Stimulated activated CD8-positive, alpha-beta memory T cell treated with anti-CD3 and anti-CD28 coated beads, Interleukin-4, amount 100 ng/mL, for 48 hours (primary cell): ENCODE measurements at regions not wholly inside any gene's neighbourhood (a gene's known extent, or its start where the extent isn't known, plus 50 kb on each side); places are given as distances from the start of the nearest gene placed in this dataset.
A peak's percentile ranks its signal among the peaks of the same experiment; 100 is the strongest.
"Not testable (repeated sequence)": the region's sequence is repeated elsewhere in the genome, so short reads cannot be mapped to it uniquely, and the experiment has no call there.

Source experiments
- DNase-seq: peaks from one replicate; pipeline ENCODE4 v3.0.0-alpha.2; 2020

DNA sequence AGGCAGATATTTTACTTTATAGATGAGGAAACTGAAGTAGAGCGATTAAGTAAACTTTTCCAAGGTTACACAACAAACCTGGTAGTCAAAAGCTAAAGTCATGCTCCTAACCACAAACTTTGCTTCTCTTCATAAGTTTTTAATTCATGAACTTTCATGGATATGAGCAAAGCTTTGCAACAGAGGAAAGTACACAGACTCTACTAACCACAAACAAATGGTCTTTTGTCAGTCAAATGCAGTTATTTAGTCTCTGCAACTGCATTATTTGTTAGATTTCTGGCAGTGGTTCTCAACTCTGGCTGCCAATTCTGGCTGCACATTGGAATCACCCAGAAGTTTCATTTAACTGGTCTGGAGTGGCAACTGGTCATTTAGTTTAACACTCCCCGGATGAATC, 140.6 kb upstream of the TMEM168 start:
- DNase-seq, result no peak

DNA sequence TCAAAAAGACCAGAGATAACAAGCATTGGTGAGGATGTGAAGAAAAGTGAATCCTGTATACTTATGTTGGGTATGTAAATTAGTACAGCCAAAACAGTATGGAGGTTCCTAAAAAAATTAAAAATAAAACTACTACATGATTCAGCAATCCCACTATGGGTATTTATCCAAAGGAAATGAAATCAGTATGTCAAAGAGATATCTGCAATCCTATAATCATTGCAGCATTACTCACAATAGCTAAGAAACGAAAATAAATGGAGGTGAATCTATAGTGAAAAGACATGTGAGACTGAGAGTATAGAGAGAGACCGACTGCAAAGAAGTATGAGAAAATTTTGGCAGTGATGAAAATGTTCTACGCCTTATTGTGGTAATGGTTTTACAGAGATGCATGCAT, 139.2 kb upstream of the TMEM168 start:
- DNase-seq, result no peak

DNA sequence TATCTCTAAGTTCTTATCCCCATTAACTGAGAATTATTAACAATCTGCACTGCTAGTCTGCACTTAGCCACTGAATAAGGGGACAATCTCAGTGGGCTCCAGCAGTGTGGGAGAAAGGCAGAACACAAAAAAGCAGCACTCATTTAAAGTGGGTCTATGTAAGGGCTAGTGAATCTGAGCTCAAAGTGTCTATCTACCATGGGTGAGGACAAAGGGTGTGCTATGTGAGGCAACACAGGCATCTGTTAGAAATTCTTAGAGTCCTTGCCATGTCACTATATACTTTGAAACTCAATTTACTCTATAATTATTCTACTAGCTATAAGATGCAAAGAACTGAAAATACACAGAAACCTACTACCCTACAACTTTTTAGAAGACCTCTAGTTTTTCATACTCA, 135.8 kb upstream of the TMEM168 start:
- DNase-seq, result no peak

DNA sequence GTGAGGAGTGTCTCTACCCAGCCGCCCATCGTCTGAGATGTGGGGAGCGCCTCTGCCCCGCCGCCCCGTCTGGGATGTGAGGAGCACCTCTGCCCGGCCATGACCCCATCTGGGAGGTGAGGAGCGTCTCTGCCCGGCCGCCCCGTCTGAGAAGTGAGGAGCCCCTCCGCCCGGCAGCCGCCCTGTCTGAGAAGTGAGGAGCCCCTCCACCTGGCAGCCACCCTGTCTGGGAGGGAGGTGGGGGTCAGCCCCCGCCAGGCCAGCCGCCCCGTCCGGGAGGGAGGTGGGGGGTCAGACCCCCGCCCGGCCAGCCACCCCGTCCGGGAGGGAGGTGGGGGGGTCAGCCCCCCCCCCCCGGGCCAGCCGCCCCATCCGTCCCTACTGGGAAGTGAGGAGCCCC, 132.4 kb upstream of the TMEM168 start:
- DNase-seq, result not testable (repeated sequence)

DNA sequence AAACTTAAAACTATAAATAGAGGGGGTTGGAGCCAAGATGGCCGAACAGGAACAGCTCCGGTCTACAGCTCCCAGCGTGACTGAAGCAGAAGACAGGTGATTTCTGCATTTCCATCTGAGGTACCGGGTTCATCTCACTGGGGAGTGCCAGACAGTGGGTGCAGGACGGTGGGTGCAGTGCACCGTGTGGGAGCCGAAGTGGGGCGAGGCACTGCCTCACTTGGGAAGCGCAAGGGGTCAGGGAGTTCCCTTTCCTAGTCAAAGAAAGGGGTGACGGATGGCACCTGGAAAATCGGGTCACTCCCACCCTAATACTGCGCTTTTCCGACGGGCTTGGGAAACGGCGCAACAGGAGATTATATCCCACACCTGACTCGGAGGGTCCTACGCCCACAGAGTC, 126.2 kb upstream of the TMEM168 start:
- not testable (repeated sequence) for DNase-seq

DNA sequence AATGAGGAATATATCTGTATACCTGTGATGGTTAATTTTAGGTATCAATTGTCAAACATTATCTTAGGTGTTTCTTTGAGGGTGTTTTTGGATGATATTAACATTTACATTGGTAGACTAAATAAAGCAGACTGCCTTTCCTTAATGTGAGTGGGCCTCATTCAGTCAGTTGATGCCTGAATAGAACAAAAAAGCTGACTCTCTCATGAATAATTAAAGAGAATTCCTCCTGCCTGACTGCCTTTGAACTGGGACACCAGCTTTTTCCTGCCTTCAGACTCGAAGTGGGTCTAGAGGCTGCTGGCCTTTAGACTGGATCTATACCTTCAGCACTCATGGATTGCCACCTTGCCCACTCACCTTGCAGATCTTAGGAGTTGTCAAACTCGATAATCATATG, 117.9 kb upstream of the TMEM168 start:
- DNase-seq, result no peak

DNA sequence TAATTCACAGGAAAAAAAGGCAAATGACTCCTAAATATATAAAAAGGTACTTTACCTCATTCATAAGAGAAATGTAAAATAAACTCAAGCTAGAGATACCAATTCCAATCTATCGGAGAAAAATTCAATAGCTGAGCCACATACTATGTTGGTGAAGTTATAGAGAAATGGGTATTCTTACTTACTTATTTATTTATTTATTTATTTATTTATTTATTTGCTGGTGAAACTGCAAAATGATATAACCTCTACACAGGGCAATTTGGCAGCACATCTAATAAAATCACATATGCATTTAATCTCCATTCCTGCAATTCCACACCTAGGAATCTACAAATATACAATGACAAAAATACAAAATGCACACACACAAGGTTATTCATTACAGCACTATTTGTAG, 117.5 kb upstream of the TMEM168 start:
- DNase-seq, result no peak

DNA sequence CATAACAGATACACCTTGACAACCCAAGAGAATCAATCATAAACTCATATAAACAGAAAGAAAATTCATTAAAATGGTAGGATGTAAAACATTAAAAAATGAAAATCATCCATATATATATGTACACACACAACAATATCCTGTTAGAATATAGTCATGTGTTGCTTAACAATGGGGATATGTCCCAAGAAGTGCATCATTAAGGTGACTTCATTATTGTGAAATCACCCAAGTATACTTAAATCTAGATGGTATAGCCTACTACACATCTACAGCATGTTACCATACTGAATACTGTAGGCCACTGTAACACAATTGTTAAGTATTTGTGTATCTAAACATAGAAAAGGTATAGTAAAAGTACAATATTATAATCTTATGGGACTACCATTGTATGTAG, 115.8 kb upstream of the TMEM168 start:
- DNase-seq, result no peak

DNA sequence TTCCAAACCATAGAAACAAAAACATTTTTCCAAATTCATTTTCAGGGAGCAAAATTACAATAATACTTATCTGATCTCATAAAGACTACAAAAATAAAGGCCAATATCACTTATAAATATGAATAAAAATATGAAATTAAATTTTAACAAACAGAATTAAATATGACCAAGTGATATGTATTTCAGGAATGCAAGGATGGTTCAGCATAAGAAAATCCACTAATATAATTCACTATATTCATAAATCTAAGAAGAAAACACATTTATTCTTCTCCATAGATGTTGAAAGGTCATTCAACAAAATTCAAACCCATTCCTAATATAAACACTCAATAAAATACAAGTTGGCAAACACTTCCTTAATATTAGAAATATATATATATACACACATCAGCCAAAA, 115.2 kb upstream of the TMEM168 start:
- no peak for DNase-seq

DNA sequence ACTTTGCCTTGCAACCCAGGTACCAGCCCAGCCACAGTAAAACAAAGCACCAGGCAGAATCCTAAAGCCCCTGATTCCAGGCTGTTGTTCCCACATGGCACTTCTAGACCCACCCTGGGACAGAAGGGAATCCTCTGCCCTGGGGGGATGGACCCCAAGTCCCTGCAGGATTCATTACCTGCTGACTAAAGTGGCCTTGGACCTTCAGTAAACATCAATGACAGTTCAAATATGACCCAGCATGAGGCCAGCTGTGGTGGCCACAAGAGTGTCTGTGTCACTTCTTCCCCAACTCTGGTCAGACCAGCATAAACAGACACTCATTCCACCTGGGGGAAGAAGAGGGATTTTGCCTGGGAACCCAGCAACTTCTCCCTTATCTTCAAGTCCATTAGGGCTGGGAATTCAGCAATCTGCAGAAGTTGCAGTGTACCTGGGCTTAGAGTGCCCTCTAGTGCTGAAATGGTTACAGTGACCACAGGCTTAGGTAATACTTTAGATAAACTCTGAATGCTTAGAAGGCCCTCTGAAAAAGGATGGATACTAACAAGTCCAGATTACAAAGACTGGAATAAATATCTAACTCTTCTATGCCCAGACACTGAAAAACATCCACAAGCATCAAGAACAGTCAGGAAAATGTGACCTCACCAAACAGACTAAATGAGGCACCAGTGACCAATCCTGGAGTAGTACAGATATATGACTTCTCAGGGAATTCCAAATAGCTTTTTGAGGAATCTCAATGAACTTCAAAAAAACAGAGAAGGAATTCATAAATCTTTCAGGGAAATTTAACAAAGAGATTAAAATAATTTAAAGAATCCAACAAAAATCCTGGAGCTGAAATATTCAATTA, 108.5 kb upstream of the TMEM168 start:
- DNase-seq, result peak; percentile 42

DNA sequence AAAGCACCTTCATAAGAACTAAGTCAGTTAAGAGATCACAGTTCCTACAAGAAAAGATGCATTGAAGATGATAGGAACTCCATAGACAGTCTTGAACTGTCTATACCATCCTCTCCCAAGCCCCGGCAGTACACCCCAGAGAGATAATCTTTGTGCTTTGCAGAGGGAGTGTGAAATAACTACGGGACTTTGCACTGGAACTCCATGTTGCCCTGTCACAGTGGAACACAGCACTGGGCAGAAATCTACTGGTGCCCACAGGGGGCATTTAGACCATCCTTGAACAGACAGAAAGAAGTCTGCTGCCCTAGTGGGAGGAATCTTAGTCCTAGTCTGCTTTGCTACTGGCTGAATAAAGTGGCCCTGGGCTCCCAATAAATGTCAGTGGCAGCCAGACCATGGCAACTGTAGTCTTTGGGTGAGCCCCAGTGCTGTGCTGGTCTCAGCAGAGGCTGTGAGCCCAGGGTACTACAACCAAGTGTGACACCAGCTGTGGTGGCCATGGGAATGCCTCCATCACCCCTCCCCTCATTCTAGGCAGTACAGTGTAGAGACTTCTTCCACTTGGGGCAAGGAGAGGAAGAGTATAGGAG, 107.7 kb upstream of the TMEM168 start:
- DNase-seq, result no peak

DNA sequence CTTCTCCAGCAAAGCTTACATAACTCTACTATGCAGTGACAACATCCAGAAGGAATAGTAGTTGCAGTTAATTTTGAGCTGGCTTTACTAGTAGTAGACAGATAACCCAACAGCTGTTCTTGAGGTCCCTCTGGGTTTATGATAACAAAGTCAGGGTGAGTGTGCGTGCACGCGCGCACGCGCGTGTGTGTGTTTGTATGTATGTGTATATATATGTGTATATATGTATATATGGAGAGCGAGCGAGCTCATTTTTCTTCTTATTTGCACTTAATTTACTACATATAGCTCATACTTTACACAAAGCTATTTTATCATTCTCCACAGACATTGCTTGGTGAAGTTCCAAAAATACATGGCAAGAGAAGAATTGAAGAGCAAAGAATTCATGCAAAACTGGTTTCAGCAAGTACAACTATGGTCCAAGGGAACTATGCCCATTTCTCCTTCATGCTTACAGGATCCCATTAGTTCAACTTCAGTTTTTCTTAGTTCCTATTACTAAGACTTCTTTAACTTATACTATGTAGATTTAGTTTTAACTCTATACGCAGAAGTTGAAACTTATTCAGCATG, 105.9 kb upstream of the TMEM168 start:
- DNase-seq, result no peak

DNA sequence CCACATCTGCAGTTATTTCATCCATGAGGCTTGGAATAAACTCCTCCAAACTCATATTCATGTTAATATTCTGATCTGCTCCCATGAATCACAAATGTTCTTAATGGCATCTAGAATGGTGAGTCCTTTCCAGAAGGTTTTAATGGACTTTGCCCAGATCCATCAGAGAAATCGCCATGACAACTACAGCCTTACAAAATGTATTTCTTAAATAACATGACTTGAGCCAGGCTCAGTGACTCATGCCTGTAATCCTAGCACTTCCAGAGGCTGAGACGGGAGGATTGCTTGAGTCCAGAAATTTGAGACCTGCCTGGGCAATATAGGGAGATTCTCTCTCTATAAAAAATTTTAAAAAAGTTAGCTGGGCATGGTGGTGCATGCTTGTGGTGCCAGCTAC, 102.1 kb upstream of the TMEM168 start:
- DNase-seq, result no peak

DNA sequence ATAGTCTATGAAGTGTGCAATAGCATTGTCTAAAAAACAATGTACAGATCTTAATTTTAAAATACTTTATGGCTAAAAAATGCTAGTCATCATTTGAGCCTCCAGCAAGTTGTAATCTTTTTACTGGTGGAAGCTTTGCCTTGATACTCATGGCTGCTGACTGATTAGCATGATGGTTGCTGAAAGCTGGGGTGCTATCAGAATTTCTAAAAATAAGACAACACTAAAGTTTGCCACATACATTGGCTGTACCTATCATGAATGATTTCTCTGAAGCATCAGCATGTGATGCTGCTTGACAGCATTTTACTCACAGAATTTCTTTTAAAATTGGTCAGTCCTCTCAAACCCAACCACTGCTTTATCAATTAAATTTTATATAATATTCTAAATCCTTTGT, 101.5 kb upstream of the TMEM168 start:
- no peak for DNase-seq

DNA sequence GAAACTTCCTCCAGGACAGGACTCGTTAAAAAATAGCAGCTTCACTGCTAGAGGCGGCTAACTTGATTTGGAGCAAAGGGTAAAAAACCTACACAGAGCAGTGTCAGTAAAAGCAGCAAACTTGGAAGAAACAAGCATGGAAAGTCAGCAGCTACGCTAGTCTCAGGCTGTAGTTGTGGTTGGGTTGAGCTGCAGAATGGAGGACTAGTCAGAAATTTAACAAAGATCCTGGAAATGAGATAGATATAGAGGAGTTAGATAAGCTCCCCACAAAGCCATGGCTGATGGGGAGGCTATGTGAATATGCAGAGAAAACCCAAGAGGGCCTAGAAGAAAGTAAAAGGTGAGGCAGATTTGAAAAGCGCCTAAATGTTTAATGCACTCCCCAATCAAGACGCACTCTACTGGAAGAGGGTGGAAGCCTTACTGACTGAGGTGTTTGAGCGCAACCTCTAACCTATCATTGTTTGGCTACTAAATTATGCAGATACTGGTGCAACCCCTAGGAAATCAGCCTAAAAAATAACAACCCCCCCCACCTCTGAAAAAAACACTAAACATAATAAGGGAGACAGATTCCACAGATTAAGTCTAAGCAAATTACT, 99.7 kb upstream of the TMEM168 start:
- DNase-seq, result no peak

DNA sequence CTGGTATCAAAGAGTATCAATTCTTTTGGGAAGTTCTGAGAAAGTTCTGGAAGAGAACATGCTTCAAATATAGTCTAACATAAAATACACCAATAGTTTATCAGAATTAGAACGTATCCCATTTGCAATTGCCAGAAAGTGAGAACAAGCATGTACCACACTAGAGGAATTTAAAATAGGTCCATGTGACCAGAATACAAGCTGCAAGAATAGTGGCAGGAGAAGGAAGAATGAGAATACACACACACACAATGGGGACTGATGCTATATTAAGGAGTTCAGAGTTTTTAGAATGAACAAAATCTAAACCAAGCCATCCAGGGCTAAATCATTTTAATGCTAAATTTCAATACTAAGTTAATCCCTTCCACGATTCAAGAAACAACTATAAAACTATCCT, 99.1 kb upstream of the TMEM168 start:
- no peak for DNase-seq

DNA sequence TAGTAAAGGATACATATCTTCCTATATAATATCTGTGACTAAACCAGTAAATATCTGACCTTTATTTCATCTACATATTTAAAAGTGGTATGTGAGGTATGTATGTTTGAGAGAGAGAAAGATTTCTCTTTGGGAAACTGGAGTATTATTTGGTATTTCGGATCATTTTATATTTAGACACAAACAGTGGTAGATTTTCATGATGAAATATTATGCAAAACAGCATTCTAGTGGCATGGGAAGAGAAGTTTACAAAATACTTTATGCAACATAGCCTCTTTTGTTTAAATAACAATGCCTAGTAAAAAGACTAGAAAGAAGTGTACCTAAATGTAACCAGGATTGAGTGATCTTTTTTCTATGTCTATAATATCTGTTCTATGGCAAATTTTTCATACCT, 98.6 kb upstream of the TMEM168 start:
- DNase-seq, result no peak

DNA sequence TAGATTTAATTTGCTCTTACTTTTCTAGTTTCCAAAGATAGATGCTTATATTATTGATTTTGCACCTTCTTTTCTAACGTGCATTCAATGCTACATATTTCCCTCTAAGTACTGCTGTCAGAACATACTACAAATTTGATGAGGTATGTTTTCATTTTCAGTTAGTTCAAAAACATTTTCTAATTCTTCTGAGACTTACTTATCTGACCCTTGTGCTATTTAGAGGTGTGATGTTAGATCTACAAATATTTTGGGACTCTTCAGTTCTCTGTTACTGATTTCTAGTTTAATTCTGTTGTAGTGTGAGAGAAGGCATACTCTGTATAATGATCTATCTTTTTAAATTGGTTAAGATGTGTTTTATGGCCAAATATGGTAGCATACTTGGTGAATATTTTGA, 97.8 kb upstream of the TMEM168 start:
- DNase-seq, result no peak

DNA sequence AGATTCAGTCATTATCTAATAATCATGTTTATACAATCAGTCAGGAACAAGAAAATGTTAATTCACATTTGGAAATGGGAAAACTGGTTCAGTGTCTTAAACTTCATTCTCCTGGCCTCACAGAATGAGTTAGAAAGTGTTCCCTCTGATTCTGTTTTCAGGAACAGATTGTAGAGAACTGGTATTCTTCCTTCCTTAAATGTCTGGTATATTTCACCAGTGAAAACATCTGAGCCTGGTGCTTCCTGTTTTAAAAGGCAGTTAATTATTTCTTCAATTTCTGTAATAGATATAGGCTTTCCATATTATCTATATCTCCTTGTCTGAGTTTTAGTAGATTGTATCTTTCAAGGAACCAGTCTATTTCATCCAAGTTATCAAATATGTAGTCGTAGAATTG, 97.1 kb upstream of the TMEM168 start:
- no peak for DNase-seq

DNA sequence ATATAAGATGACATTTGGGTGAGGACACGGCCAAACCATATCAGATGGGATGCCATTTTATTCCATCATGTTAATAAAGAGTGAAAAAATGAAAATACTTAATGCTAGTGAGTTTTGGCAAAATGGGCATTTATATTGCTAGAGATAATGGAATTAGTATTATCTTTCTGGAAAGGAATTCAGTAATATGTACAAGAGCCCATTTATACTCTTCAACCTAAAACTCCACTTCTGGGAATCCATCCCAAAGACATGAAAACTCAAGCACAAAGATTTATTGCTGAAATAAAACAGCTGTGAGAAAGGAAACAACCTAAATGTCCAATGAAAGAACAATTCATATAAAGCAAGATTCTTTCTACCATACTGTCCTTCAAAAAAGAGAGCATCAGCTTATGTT, 96.0 kb upstream of the TMEM168 start:
- DNase-seq, result no peak

DNA sequence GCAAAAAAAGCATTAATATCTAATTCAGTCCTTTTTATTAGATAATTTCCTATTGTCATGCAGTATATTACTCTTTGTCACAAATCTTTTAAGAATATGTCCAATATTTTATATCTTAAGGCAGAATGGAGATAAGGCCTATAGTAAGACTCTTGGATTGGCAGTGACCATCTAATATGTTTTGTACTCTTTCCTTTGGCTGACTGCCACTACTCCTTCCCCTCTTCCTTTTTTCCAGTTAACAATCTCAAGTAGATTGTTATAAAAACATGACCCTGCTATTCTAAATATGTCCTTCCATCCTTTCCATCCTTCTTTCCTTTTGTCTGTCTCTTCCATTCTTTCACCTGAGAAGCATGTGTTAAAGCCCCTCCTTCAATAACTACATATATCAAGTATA, 92.8 kb upstream of the TMEM168 start:
- no peak for DNase-seq

DNA sequence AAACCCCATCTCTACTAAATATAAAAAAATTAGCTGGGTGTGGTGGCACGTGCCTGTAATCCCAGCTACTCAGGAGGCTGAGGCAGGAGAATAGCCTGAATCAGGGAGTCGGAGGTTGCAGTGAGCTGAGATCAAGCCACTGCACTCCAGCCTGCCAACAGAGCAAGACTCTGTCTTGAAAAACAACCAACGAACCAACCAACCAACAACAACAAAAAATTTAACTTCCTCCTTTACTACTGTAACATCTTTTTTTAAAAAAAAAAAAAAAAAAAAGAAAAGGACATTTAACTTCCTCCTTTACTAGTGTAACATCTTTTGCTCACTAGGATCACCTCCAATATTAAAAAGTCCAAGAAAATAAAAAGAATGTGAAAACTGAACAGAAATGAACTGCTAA, 92.3 kb upstream of the TMEM168 start:
- DNase-seq, result no peak

DNA sequence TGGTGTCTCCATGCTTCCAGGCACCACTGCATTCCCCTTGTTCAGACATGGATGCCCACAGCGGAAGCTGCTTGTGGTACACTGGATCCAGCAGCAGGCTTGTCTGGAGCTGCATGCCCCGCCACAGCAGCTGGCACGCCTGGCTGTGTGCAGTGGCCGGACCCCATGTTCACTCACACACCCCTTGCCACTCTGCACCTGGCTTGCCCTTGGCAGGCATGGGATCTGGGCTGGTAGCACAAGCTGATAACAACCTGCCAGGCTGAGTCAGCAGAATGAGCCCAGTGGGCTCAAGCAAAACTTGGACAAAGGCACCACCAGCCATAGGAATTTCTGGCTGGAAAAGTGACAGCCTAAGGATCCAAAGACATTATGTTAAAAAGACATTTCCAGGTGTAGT, 91.8 kb upstream of the TMEM168 start:
- no peak for DNase-seq

DNA sequence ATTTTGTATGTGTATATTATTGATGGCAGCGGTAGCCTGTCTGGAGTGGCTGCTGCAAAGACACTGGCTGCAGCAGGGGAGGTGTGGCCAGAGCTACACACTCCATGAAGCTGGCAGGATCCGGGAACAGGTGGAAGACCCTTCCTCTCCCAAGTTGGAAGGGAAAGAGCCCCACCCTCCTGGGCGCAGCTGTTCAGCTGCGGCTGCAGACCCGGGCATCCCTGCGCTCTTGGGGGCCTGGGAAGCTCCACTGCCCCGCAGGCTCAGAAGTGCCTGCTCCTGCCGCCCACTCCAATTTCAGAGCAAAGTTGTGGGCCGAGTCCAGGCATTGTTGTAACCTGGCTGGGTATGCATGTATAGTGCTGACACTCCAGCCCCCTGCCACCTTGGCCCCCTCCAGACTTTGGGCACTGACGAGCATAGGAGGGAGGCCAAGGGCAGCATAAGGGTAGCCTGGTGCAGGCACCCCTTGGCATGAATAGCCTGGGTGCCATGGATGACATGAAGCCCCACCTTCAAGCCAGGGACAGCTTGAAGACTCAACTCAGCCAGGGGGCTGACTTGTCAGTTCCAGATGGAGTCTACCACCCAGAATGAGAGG, 90.7 kb upstream of the TMEM168 start:
- DNase-seq, result no peak
